ENCODE measurements at regions not wholly inside any gene's neighbourhood (a gene's known extent, or its start where the extent isn't known, plus 50 kb on each side); places are given as distances from the start of the nearest gene placed in this dataset.
"Not testable (repeated sequence)": the region's sequence is repeated elsewhere in the genome, so short reads cannot be mapped to it uniquely, and the experiment has no call there.

DNA sequence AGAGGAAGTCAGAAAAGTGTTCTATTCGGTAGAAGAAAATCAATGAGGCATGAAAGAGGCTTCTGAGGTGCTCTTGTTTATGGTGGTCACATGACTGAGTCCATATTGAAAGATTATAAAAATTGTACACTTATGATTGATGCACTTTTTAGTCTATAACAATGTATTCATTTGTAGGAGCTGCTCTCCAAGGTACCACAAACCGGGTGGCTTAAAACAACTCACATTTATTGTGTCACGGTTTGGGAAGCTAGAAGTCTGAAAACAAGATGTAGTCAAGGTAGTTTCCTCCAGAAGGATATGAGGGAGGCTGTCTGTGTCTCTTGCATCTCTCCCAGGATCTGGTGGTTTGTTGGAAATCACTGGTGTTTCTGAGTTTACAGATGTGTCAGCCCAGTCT is 86.6 kb upstream of the NIPA1 start:
- H3K9ac ChIP-seq; H3K27me3 ChIP-seq (ENCODE audit: insufficient read depth); H3K9me3 ChIP-seq; H3F3A ChIP-seq (replicated peaks; ENCODE audit: insufficient read depth); H3K4me2 ChIP-seq; H3K9me2 ChIP-seq; H3K27ac ChIP-seq (ENCODE audit: low read depth in 2 of 2, low read length in 1 of 2); H3K79me2 ChIP-seq (ENCODE audit: insufficient read depth); H2AFZ ChIP-seq (ENCODE audit: low read depth); POLR2A ChIA-PET; H3K4me1 ChIP-seq (ENCODE audit: control insufficient read depth in 1 of 2, insufficient read depth in 2 of 2, low read depth in 1 of 2, low read length in 1 of 2); H3K4me3 ChIP-seq (ENCODE audit: low read depth in 2 of 2, low read length in 1 of 2); DNase-seq; H3K36me3 ChIP-seq (replicated peaks in 1 of 2; ENCODE audit: control insufficient read depth in 1 of 2, insufficient read depth in 2 of 2, low read length in 1 of 2); H4K20me1 ChIP-seq (ENCODE audit: insufficient read depth); CTCF ChIA-PET: not testable (repeated sequence)
- WGBS (ENCODE audit: low lambda C conversion rate), result 29% methylated on average over 3 of the region's 3 CpGs
- TF ChIP-seq, protein P1, sequence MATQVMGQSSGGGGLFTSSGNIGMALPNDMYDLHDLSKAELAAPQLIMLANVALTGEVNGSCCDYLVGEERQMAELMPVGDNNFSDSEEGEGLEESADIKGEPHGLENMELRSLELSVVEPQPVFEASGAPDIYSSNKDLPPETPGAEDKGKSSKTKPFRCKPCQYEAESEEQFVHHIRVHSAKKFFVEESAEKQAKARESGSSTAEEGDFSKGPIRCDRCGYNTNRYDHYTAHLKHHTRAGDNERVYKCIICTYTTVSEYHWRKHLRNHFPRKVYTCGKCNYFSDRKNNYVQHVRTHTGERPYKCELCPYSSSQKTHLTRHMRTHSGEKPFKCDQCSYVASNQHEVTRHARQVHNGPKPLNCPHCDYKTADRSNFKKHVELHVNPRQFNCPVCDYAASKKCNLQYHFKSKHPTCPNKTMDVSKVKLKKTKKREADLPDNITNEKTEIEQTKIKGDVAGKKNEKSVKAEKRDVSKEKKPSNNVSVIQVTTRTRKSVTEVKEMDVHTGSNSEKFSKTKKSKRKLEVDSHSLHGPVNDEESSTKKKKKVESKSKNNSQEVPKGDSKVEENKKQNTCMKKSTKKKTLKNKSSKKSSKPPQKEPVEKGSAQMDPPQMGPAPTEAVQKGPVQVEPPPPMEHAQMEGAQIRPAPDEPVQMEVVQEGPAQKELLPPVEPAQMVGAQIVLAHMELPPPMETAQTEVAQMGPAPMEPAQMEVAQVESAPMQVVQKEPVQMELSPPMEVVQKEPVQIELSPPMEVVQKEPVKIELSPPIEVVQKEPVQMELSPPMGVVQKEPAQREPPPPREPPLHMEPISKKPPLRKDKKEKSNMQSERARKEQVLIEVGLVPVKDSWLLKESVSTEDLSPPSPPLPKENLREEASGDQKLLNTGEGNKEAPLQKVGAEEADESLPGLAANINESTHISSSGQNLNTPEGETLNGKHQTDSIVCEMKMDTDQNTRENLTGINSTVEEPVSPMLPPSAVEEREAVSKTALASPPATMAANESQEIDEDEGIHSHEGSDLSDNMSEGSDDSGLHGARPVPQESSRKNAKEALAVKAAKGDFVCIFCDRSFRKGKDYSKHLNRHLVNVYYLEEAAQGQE (IDR thresholded peaks at IDR 0.05; ENCODE audit: low read depth, low read length), result peak; percentile 76

DNA sequence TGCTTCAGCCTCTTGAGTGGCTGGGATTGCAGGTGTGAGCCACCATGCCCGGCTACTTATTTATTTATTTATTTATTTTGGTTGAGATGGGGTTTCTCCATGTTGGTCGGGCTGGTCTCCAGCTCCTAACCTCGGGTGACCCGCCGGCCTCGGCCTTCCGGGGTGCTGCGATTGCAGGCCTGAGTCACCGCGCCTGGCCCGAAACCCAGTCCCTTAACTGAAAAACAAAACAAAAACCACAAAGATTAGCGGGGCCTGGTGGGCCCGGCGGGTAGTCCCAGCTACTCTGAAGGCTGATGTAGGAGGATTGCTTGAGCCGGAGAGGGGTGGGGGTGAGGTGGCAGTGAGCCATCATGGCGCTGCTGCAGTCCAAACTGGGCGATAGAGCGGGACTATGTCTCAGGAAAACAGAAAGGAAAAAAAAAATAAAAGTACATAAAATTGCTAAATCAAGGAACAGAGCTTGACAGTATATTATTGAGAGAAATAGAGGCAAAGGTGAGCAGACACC is 75.6 kb upstream of the NIPA1 start:
- DNase-seq; H3K9ac ChIP-seq; H3F3A ChIP-seq (replicated peaks; ENCODE audit: insufficient read depth); H3K27ac ChIP-seq (ENCODE audit: low read depth in 2 of 2, low read length in 1 of 2); CTCF ChIA-PET; H4K20me1 ChIP-seq (ENCODE audit: insufficient read depth); H3K9me2 ChIP-seq; H2AFZ ChIP-seq (ENCODE audit: low read depth); H3K79me2 ChIP-seq (ENCODE audit: insufficient read depth); H3K36me3 ChIP-seq (replicated peaks in 1 of 2; ENCODE audit: control insufficient read depth in 1 of 2, insufficient read depth in 2 of 2, low read length in 1 of 2); H3K4me2 ChIP-seq; POLR2A ChIA-PET; H3K9me3 ChIP-seq; H3K4me3 ChIP-seq (ENCODE audit: low read depth in 2 of 2, low read length in 1 of 2); H3K4me1 ChIP-seq (ENCODE audit: control insufficient read depth in 1 of 2, insufficient read depth in 2 of 2, low read depth in 1 of 2, low read length in 1 of 2): not testable (repeated sequence)
- 77% methylated on average over 18 of the region's 18 CpGs for WGBS (ENCODE audit: low lambda C conversion rate)
- H3K27me3 ChIP-seq (ENCODE audit: insufficient read depth), result peaks cover 15% of the 10 kb centered on the region; the same call in 1 of the 2 replicates

DNA sequence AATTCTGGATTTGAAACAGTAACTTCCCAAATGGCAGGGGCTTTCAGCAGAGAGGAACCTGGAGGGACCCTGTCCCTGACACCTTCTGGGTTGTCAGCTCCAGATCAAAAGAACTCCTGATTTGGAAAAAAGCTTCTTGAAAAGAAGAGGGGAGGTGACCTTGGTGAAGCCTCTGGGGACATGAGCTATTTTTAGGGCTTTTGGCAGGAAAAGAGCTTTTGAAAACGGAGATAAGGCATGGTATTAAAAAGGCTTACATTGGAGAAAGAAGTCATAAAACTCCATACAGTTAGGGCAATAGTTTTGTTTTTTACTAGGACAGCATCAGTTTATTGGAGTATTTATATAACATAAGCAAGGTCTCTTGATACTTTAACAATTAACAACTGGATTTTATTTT is 72.5 kb upstream of the NIPA1 start:
- H3K9me3 ChIP-seq; H2AFZ ChIP-seq (ENCODE audit: low read depth); H3K27ac ChIP-seq (ENCODE audit: low read depth in 2 of 2, low read length in 1 of 2); H3K4me1 ChIP-seq (ENCODE audit: control insufficient read depth in 1 of 2, insufficient read depth in 2 of 2, low read depth in 1 of 2, low read length in 1 of 2); H3F3A ChIP-seq (replicated peaks; ENCODE audit: insufficient read depth); H3K9ac ChIP-seq; H4K20me1 ChIP-seq (ENCODE audit: insufficient read depth); H3K4me3 ChIP-seq (ENCODE audit: low read depth in 2 of 2, low read length in 1 of 2); DNase-seq; H3K79me2 ChIP-seq (ENCODE audit: insufficient read depth); CTCF ChIA-PET; POLR2A ChIA-PET; H3K9me2 ChIP-seq; H3K4me2 ChIP-seq; H3K36me3 ChIP-seq (replicated peaks in 1 of 2; ENCODE audit: control insufficient read depth in 1 of 2, insufficient read depth in 2 of 2, low read length in 1 of 2): not testable (repeated sequence)
- WGBS (ENCODE audit: low lambda C conversion rate), result 5% methylated on average over 1 of the region's 1 CpG
- peaks cover 15% of the 10 kb centered on the region; the same call in 1 of the 2 replicates for H3K27me3 ChIP-seq (ENCODE audit: insufficient read depth)

DNA sequence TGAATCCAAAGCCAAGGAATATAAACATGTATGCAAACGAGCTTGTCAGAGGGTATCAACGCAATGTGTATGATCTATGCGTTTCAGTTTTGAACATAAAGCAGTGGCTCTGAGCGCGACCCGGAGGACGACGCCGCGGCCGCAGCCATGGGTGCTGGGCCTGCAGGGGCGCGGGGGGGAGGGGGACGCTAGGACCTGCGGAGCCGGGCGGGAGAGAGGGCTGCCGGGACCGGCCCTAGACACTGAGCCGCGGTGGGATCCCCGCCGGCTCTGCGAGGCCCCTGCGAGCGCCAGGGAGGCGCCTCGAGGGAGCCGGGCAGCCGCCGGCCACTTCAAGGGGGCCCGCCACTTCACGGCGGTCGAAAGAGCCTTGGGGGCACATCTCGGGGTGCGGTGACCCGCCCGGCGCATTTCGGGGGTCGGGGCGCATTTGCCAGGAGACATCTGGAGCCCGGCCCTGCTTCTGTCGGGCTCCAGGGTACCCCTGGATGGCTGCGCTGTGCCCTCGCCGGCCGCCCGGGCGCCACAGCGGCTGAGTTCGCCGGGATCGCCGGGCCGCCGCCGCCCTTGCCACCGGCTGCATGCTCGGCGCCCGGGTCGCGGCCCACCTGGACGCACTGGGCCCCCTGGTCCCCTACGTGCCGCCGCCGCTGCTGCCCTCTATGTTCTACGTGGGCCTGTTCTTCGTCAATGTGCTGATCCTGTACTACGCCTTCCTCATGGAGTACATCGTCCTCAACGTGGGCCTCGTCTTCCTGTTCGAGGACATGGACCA is 71.9 kb upstream of the NIPA1 start:
- H4K20me1 ChIP-seq (ENCODE audit: insufficient read depth); H3K36me3 ChIP-seq (replicated peaks in 1 of 2; ENCODE audit: control insufficient read depth in 1 of 2, insufficient read depth in 2 of 2, low read length in 1 of 2); H3K4me3 ChIP-seq (ENCODE audit: low read depth in 2 of 2, low read length in 1 of 2); H3K9ac ChIP-seq; H2AFZ ChIP-seq (ENCODE audit: low read depth); H3K4me1 ChIP-seq (ENCODE audit: control insufficient read depth in 1 of 2, insufficient read depth in 2 of 2, low read depth in 1 of 2, low read length in 1 of 2); H3F3A ChIP-seq (replicated peaks; ENCODE audit: insufficient read depth); H3K9me2 ChIP-seq; POLR2A ChIA-PET; H3K79me2 ChIP-seq (ENCODE audit: insufficient read depth); H3K27ac ChIP-seq (ENCODE audit: low read depth in 2 of 2, low read length in 1 of 2); H3K9me3 ChIP-seq; H3K4me2 ChIP-seq; CTCF ChIA-PET: not testable (repeated sequence)
- H3K27me3 ChIP-seq (ENCODE audit: insufficient read depth), result peaks cover 15% of the 10 kb centered on the region; the same call in 1 of the 2 replicates
- peak; percentile 36 for DNase-seq
- 21% methylated on average over 18 of the region's 77 CpGs for WGBS (ENCODE audit: low lambda C conversion rate)

DNA sequence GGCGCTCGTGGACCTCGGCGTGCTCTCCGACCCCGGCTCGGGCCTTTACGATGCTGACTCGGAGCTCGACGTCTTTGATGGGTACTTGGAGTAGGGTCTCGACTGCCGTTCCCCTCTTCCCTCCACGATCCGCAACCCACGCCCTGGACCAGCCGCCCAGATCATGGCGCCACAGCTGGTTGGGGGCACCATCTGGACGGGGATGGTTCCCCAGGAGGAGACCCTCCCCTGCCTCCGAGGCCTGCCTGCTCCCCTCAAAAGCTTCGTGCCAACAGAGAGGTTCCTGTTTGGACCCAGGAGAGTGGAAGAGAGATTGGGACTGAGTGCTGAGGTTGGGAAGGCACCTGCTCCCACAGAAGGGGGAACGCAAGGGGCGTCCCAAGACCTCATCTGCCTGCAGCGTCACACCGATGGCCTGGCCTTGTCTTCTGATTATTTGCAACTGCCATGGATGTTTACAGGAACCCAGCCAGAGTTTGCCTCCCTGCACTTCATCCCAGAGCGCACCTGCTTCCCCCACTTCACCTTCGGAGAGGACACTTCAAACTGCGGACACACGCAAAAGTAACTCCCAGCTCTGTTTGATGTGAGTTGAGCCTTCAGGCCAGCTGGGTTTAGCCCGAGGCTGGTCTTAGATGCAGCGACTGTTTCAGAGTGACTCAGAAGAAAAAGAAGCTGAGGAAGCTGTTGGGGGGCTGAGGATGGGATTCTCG is 71.2 kb upstream of the NIPA1 start:
- CTCF ChIA-PET; POLR2A ChIA-PET; DNase-seq; H2AFZ ChIP-seq (ENCODE audit: low read depth); H3K79me2 ChIP-seq (ENCODE audit: insufficient read depth); H3K4me3 ChIP-seq (ENCODE audit: low read depth in 2 of 2, low read length in 1 of 2); H3K4me1 ChIP-seq (ENCODE audit: control insufficient read depth in 1 of 2, insufficient read depth in 2 of 2, low read depth in 1 of 2, low read length in 1 of 2); H3K9me2 ChIP-seq; H3K36me3 ChIP-seq (replicated peaks in 1 of 2; ENCODE audit: control insufficient read depth in 1 of 2, insufficient read depth in 2 of 2, low read length in 1 of 2); H3K9ac ChIP-seq; H3F3A ChIP-seq (replicated peaks; ENCODE audit: insufficient read depth); H3K27ac ChIP-seq (ENCODE audit: low read depth in 2 of 2, low read length in 1 of 2); H3K4me2 ChIP-seq; H3K9me3 ChIP-seq; H4K20me1 ChIP-seq (ENCODE audit: insufficient read depth): not testable (repeated sequence)
- peaks cover 15% of the 10 kb centered on the region; the same call in 1 of the 2 replicates for H3K27me3 ChIP-seq (ENCODE audit: insufficient read depth)
- WGBS (ENCODE audit: low lambda C conversion rate), result 54% methylated on average over 21 of the region's 32 CpGs

All from SK-N-SH (cell line).